Loucy (cell line): ENCODE measurements at regions not wholly inside any gene's neighbourhood (a gene's known extent, or its start where the extent isn't known, plus 50 kb on each side); places are given as distances from the start of the nearest gene placed in this dataset.

Experiments
- H2AFZ ChIP-seq: fragments of 200-600 bp; sonication (generic); 2 replicates; pipeline ENCODE4 v1.6.0; 2016; ENCODE audit warnings: antibody characterized with exemption, mild to moderate bottlenecking, low read length, moderate library complexity
- H3F3A ChIP-seq: fragments of 200-600 bp; 2 replicates; pipeline ENCODE4 v1.6.0; 2016; ENCODE audit warnings: antibody characterized with exemption, low read depth, mild to moderate bottlenecking
- H3K27me3 ChIP-seq: fragments of 200-600 bp; sonication (generic); 2 replicates; pipeline ENCODE4 v1.6.1; 2014; ENCODE audit warnings: low read length, mild to moderate bottlenecking; ENCODE audit not compliant: insufficient read depth, poor library complexity, severe bottlenecking
- H3K36me3 ChIP-seq: fragments of 200-600 bp; sonication (generic); 2 replicates; pipeline ENCODE4 v1.6.1; 2016; ENCODE audit warnings: low read length; ENCODE audit not compliant: insufficient read depth
- H3K4me1 ChIP-seq: fragments of 200-600 bp; sonication (generic); 2 replicates; pipeline ENCODE4 v1.5.1; 2014; ENCODE audit warnings: low read length, mild to moderate bottlenecking; ENCODE audit not compliant: insufficient read depth, poor library complexity, severe bottlenecking
- H3K4me2 ChIP-seq: fragments of 200-600 bp; sonication (generic); 2 replicates; pipeline ENCODE4 v1.6.0; 2014; ENCODE audit warnings: antibody characterized with exemption, low read length, low read depth, mild to moderate bottlenecking; ENCODE audit not compliant: poor library complexity, severe bottlenecking
- H3K4me3 ChIP-seq: fragments of 200-600 bp; sonication (generic); 2 replicates; pipeline ENCODE4 v1.5.1; 2014; ENCODE audit warnings: low read length, mild to moderate bottlenecking, mixed read lengths; ENCODE audit not compliant: poor library complexity, severe bottlenecking
- H3K79me2 ChIP-seq: fragments of 200-600 bp; sonication (generic); 2 replicates; pipeline ENCODE4 v1.6.1; 2014; ENCODE audit warnings: low read length; ENCODE audit not compliant: insufficient read depth
- H3K9ac ChIP-seq: fragments of 200-600 bp; sonication (generic); 2 replicates; pipeline ENCODE4 v1.6.0; 2014; ENCODE audit warnings: mild to moderate bottlenecking, low read depth, low read length, moderate library complexity; ENCODE audit not compliant: poor library complexity, severe bottlenecking
- H3K9me2 ChIP-seq: fragments of 200-600 bp; sonication (generic); replicated peaks from 2 replicates; pipeline ENCODE4 v1.6.1; 2016; ENCODE audit warnings: low read depth, low read length, mixed read lengths
- H3K9me3 ChIP-seq: fragments of 200-600 bp; sonication (generic); 2 replicates; pipeline ENCODE4 v1.6.1; 2014; ENCODE audit warnings: mild to moderate bottlenecking, antibody characterized with exemption, low read length, low read depth; ENCODE audit not compliant: insufficient read depth
- H4K20me1 ChIP-seq: fragments of 200-600 bp; sonication (generic); 2 replicates; pipeline ENCODE4 v1.6.0; 2014; ENCODE audit warnings: antibody characterized with exemption, low read length, mild to moderate bottlenecking; ENCODE audit not compliant: insufficient read depth, poor library complexity, severe bottlenecking
- EZH2phosphoT487 ChIP-seq: fragments of 200-600 bp; IDR thresholded peaks from 2 replicates; pipeline ENCODE4 v1.6.1; 2018; ENCODE audit warnings: antibody characterized with exemption, mild to moderate bottlenecking, moderate library complexity, borderline replicate concordance
- TF ChIP-seq, protein P1 (sequence below): fragments of 200-600 bp; sonication (generic); conservative IDR thresholded peaks from 2 replicates; pipeline ENCODE4 v1.5.1; 2014; ENCODE audit warnings: mild to moderate bottlenecking, antibody characterized with exemption, low read length

DNA sequence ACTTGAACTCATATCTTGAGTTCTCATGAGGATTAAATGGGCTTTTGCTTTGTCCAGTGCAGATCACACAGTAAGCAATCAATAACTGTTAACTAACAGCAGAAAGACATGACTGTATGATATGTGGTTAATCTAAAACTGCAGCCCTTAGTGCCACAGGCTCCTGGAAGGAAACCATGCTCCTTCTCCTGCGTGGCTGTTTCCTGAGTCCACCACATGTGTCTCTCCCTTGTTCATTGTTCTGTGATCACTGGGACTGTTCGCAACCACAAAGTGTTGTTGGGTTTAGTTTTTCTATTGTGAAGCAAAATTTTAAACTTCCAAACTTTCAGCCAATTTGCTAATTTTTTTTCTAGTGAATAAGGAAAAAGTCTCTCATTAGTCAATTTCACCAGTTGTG lies 130.9 kb upstream of the PTPRM start:
- Histone ChIP-seq H3K27me3 (no peaks in the 10 kb centered on the region), H3K79me2 (no peaks in the 10 kb centered on the region), H4K20me1 (no peaks in the 10 kb centered on the region), H3K4me1 (no peaks in the 10 kb centered on the region), H3K36me3 (no peaks in the 10 kb centered on the region), H3F3A (no peaks in the 10 kb centered on the region), H3K9me2 (no peaks in the 10 kb centered on the region), H3K9me3 (no peaks in the 10 kb centered on the region), H3K4me2 (no peak overlapping the region), H3K9ac (no peak overlapping the region), H3K4me3 (no peak overlapping the region), H2AFZ (no peak overlapping the region)
- no peak for TF ChIP-seq EZH2phosphoT487
- TF ChIP-seq, protein P1, sequence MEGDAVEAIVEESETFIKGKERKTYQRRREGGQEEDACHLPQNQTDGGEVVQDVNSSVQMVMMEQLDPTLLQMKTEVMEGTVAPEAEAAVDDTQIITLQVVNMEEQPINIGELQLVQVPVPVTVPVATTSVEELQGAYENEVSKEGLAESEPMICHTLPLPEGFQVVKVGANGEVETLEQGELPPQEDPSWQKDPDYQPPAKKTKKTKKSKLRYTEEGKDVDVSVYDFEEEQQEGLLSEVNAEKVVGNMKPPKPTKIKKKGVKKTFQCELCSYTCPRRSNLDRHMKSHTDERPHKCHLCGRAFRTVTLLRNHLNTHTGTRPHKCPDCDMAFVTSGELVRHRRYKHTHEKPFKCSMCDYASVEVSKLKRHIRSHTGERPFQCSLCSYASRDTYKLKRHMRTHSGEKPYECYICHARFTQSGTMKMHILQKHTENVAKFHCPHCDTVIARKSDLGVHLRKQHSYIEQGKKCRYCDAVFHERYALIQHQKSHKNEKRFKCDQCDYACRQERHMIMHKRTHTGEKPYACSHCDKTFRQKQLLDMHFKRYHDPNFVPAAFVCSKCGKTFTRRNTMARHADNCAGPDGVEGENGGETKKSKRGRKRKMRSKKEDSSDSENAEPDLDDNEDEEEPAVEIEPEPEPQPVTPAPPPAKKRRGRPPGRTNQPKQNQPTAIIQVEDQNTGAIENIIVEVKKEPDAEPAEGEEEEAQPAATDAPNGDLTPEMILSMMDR, result no peak

DNA sequence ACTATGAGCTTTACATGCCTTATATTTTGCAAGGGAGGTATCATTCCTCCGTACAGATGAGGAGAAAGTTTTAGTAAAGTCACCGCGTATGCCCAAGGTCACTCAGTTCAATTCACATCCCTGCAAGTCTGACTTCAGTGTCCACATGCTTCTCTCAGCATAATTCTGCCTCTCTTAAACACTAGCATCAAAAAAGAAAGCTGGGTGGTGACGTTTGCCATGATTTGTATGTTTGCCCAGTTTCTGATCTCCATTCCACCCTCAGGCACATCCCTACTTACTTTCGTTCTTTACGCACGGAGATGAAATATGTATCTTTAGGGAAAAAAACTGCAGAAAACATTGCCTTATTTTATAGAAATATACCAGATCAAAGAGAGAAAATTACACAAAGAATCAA lies 129.2 kb upstream of the PTPRM start:
- Histone ChIP-seq H3K4me2 (no peak overlapping the region), H3K9ac (no peak overlapping the region), H3F3A (no peaks in the 10 kb centered on the region), H4K20me1 (no peaks in the 10 kb centered on the region), H3K27me3 (no peaks in the 10 kb centered on the region), H3K4me1 (no peaks in the 10 kb centered on the region), H2AFZ (no peak overlapping the region), H3K9me2 (no peaks in the 10 kb centered on the region), H3K4me3 (no peak overlapping the region), H3K9me3 (no peaks in the 10 kb centered on the region), H3K79me2 (no peaks in the 10 kb centered on the region), H3K36me3 (no peaks in the 10 kb centered on the region)
- TF ChIP-seq, protein P1, result no peak
- no peak for TF ChIP-seq EZH2phosphoT487

DNA sequence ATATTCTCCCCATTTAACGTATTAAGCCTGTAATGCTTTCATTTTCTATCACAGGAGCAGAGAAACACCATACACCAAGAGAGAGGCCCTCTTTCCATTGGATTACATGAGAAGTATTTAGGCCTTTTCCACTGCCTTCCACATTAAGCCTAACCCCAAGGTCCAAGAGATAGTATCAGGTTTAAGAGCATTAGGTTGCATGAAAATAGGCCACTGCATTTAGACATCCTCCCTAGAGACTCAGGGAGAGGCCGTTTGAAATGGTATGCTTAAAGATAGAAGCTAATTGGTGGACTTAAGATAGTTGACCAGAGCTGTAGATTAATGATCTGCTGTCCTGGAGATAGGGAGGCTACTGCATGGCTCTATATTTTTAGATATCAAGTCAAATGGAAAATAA lies 128.5 kb upstream of the PTPRM start:
- Histone ChIP-seq H3F3A (no peaks in the 10 kb centered on the region), H3K9me2 (no peaks in the 10 kb centered on the region), H2AFZ (no peak overlapping the region), H3K4me3 (no peak overlapping the region), H3K36me3 (no peaks in the 10 kb centered on the region), H3K27me3 (no peaks in the 10 kb centered on the region), H3K9me3 (no peaks in the 10 kb centered on the region), H3K4me2 (no peak overlapping the region), H3K9ac (no peak overlapping the region), H3K4me1 (no peaks in the 10 kb centered on the region), H4K20me1 (no peaks in the 10 kb centered on the region), H3K79me2 (no peaks in the 10 kb centered on the region)
- TF ChIP-seq EZH2phosphoT487, result no peak
- TF ChIP-seq, protein P1, result no peak
